ENCODE measurements at regions not wholly inside any gene's neighbourhood (a gene's known extent, or its start where the extent isn't known, plus 50 kb on each side); places are given as distances from the start of the nearest gene placed in this dataset.

- no peaks in the 10 kb centered on the region for H3K27me3 Mint-ChIP-seq
- DNase-seq (no peak), ATAC-seq (no peak)
- H3K36me3 Mint-ChIP-seq (ENCODE audit: low read depth) = no peaks in the 10 kb centered on the region
- peaks cover 5% of the 10 kb centered on the region for H3K4me1 Mint-ChIP-seq
- POLR2A ChIA-PET = no interaction called here
- H3K27ac Mint-ChIP-seq = no peak overlapping the region
- H3K4me3 Mint-ChIP-seq = no peak overlapping the region
- intact Hi-C loops (cut with DNase I, micrococcal nuclease) = loop anchor here in 1 of 2 experiments (2.0 kb wide), 1 partner anchor 22 kb away; no protein-coding TSS in a partner anchor
- H3K9me3 Mint-ChIP-seq (ENCODE audit: low read depth) = peaks cover 6% of the 10 kb centered on the region
- CTCF ChIA-PET = no interaction called here
These were observed 657.9 kb upstream of the HS3ST5 start for GRCh38 chr6:115000736-115001135.

DNA sequence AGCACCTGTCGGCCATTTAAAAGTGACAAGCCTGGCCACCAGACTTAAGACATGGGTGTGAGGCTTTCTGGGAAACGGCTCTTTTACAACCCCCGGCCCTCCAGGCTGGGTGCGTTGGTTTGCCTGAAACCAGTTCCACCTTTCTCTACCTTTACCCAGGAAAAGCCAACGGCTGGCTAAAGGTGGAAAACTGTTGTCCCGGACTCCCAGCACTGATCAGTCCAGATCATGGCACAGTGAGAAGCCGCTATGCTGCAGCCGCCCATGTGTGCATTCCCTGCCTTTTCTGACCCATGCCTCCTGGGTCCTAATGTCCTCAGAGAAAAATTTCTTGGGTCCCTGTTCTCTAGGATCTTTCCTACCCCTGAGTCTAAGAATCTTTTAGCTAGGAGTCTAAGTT lies 655.7 kb upstream of the HS3ST5 start:
- POLR2A ChIA-PET = no interaction called here
- Mint-ChIP-seq H3K27me3 (no peaks in the 10 kb centered on the region), H3K4me3 (no peak overlapping the region), H3K4me1 (peaks cover 5% of the 10 kb centered on the region), H3K27ac (no peak overlapping the region), H3K36me3 (ENCODE audit: low read depth) (no peaks in the 10 kb centered on the region), H3K9me3 (ENCODE audit: low read depth) (peaks cover 6% of the 10 kb centered on the region)
- ATAC-seq = no peak
- intact Hi-C loops (cut with DNase I, micrococcal nuclease) = no loop called here
- CTCF ChIA-PET = no interaction called here
- DNase-seq = no peak

GRCh38 chr6:114997813-114998292 lies 655.0 kb upstream of the HS3ST5 start:
- no peak overlapping the region for H3K27ac Mint-ChIP-seq
- CTCF ChIA-PET = no interaction called here

GRCh38 chr6:114995526-114995925 lies 652.7 kb upstream of the HS3ST5 start:
- H3K9me3 Mint-ChIP-seq (ENCODE audit: low read depth) = peaks cover 6% of the 10 kb centered on the region
- no peaks in the 10 kb centered on the region for H3K36me3 Mint-ChIP-seq (ENCODE audit: low read depth)
- intact Hi-C loops (cut with DNase I, micrococcal nuclease) = no loop called here
- H3K4me1 Mint-ChIP-seq = no peaks in the 10 kb centered on the region
- no peaks in the 10 kb centered on the region for H3K27me3 Mint-ChIP-seq
- no peak for ATAC-seq
- H3K27ac Mint-ChIP-seq = no peak overlapping the region
- ChIA-PET POLR2A (no interaction called here), CTCF (no interaction called here)
- DNase-seq = no peak
- no peak overlapping the region for H3K4me3 Mint-ChIP-seq

More at GRCh38 chr6:114997813-114998292, 655.0 kb upstream of the HS3ST5 start:
- peak; percentile 42 for ATAC-seq
- DNase-seq = no peak
- no peak overlapping the region for H3K4me3 Mint-ChIP-seq
- H3K27me3 Mint-ChIP-seq = no peaks in the 10 kb centered on the region
- no peaks in the 10 kb centered on the region for H3K36me3 Mint-ChIP-seq (ENCODE audit: low read depth)
- intact Hi-C loops (cut with DNase I, micrococcal nuclease) = no loop called here
- H3K4me1 Mint-ChIP-seq = peaks cover 5% of the 10 kb centered on the region
- peaks cover 6% of the 10 kb centered on the region for H3K9me3 Mint-ChIP-seq (ENCODE audit: low read depth)
- POLR2A ChIA-PET = no interaction called here

GRCh38 chr6:114989279-114989964 lies 646.6 kb upstream of the HS3ST5 start:
- no peak overlapping the region for H3K4me3 Mint-ChIP-seq
- DNase-seq (peak; percentile 52), ATAC-seq (peak; percentile 93)
- peaks cover 4% of the 10 kb centered on the region for H3K9me3 Mint-ChIP-seq (ENCODE audit: low read depth)
- intact Hi-C loops (cut with DNase I, micrococcal nuclease) = no loop called here
- no peaks in the 10 kb centered on the region for H3K27me3 Mint-ChIP-seq
- peak overlapping the region; percentile 47 for H3K27ac Mint-ChIP-seq
- H3K36me3 Mint-ChIP-seq (ENCODE audit: low read depth) = no peaks in the 10 kb centered on the region
- CTCF ChIA-PET = no interaction called here
- no peaks in the 10 kb centered on the region for H3K4me1 Mint-ChIP-seq
- POLR2A ChIA-PET = no interaction called here

DNA sequence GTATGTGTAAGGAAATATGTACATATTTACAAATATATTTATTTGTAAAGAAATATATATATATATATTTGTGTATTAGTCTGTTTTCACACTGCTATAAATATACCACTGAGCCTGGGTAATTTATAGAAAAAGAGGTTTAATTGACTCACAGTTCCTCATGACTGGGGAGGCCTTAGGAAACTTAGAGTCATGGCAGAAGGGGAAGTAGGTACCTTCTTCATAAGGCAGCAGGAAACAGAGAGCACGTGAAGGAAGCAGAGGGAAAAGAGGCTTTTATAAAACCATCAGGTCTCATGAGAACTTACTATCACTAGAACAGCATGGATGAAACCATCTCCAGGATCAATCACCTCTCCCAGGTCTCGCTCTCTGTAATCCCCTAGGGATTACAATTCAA lies 644.5 kb upstream of the HS3ST5 start:
- Mint-ChIP-seq H3K4me3 (no peak overlapping the region), H3K9me3 (ENCODE audit: low read depth) (peaks cover 4% of the 10 kb centered on the region)

GRCh38 chr6:114955363-114955762 lies 612.5 kb upstream of the HS3ST5 start:
- H3K4me1 Mint-ChIP-seq = no peaks in the 10 kb centered on the region

More for the DNA sequence above, 644.5 kb upstream of the HS3ST5 start:
- intact Hi-C loops (cut with DNase I, micrococcal nuclease) = no loop called here
- DNase-seq (no peak), ATAC-seq (no peak)
- no peaks in the 10 kb centered on the region for H3K36me3 Mint-ChIP-seq (ENCODE audit: low read depth)
- no peaks in the 10 kb centered on the region for H3K27me3 Mint-ChIP-seq
- no peak overlapping the region for H3K27ac Mint-ChIP-seq
- POLR2A ChIA-PET = interaction anchor here (0.5 kb wide), 1 partner anchor 1208 kb away, joined by 3 read pairs; no protein-coding TSS in a partner anchor
- CTCF ChIA-PET = no interaction called here
- no peaks in the 10 kb centered on the region for H3K4me1 Mint-ChIP-seq

GRCh38 chr6:114952229-114952628 lies 609.4 kb upstream of the HS3ST5 start:
- CTCF ChIA-PET = no interaction called here
- Mint-ChIP-seq H3K9me3 (ENCODE audit: low read depth) (peaks cover 4% of the 10 kb centered on the region), H3K4me3 (no peak overlapping the region), H3K36me3 (ENCODE audit: low read depth) (no peaks in the 10 kb centered on the region), H3K27ac (no peak overlapping the region), H3K4me1 (no peaks in the 10 kb centered on the region), H3K27me3 (no peaks in the 10 kb centered on the region)
- DNase-seq (no peak), ATAC-seq (no peak)
- intact Hi-C loops (cut with DNase I, micrococcal nuclease) = no loop called here
- POLR2A ChIA-PET = no interaction called here

More at GRCh38 chr6:114955363-114955762, 612.5 kb upstream of the HS3ST5 start:
- ATAC-seq (no peak), DNase-seq (no peak)
- no peak overlapping the region for H3K4me3 Mint-ChIP-seq
- H3K36me3 Mint-ChIP-seq (ENCODE audit: low read depth) = no peaks in the 10 kb centered on the region
- H3K9me3 Mint-ChIP-seq (ENCODE audit: low read depth) = peaks cover 7% of the 10 kb centered on the region
- intact Hi-C loops (cut with DNase I, micrococcal nuclease) = no loop called here
- no peaks in the 10 kb centered on the region for H3K27me3 Mint-ChIP-seq
- POLR2A ChIA-PET = no interaction called here
- CTCF ChIA-PET = no interaction called here
- no peak overlapping the region for H3K27ac Mint-ChIP-seq

GRCh38 chr6:114945392-114945791 lies 602.6 kb upstream of the HS3ST5 start:
- H3K4me3 Mint-ChIP-seq = no peak overlapping the region
- ATAC-seq (no peak), DNase-seq (no peak)
- POLR2A ChIA-PET = no interaction called here
- intact Hi-C loops (cut with DNase I, micrococcal nuclease) = no loop called here
- no peaks in the 10 kb centered on the region for H3K4me1 Mint-ChIP-seq
- H3K9me3 Mint-ChIP-seq (ENCODE audit: low read depth) = peaks cover 10% of the 10 kb centered on the region
- no peaks in the 10 kb centered on the region for H3K36me3 Mint-ChIP-seq (ENCODE audit: low read depth)
- no peak overlapping the region for H3K27ac Mint-ChIP-seq
- no peaks in the 10 kb centered on the region for H3K27me3 Mint-ChIP-seq
- CTCF ChIA-PET = no interaction called here

DNA sequence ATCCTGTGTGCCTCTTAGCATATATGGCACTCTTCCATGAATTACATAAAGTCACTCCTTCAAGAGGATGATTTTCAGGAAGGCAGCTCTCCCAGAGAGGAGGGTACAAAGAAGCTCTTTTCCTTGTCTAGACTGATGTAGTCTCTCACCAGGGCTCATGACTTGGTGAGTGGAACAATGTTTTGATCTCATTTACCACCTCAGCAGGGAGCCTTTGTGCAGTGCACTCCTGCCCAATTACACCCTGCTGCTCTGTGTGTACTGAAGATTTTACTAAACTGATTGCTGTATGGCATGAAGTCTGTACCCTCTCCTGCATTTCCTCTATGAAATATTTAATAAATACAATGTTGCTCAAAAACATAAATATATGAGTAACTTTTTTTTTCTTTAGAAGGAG lies 598.3 kb upstream of the HS3ST5 start:
- ATAC-seq = no peak
- intact Hi-C loops (cut with DNase I, micrococcal nuclease) = no loop called here
- H3K27ac Mint-ChIP-seq = no peak overlapping the region
- no peak for DNase-seq
- no peaks in the 10 kb centered on the region for H3K27me3 Mint-ChIP-seq
- H3K4me3 Mint-ChIP-seq = no peak overlapping the region
- ChIA-PET POLR2A (no interaction called here), CTCF (interaction anchor here (0.6 kb wide), 1 partner anchor 1143 kb away, joined by 3 read pairs; no protein-coding TSS in a partner anchor)
- H3K9me3 Mint-ChIP-seq (ENCODE audit: low read depth) = peaks cover 6% of the 10 kb centered on the region
- no peaks in the 10 kb centered on the region for H3K36me3 Mint-ChIP-seq (ENCODE audit: low read depth)
- no peaks in the 10 kb centered on the region for H3K4me1 Mint-ChIP-seq

DNA sequence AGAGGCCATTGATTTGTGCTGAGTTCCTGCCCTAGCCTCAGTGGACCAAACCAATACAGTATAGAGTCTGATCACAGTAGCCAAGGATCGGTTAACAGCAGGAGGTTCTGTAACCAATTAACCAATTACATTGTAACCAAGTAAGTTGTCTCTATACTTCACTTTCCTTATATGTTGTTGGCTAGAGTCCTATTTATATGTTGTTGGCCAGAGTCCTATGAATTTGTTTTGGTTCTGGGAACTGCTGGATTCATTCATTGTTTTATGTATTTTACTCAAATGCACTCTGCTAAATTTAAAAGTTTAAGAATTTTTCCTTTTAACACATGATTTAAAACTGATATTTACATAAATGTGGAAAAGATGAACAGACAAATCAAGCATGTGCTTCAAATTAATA lies 597.4 kb upstream of the HS3ST5 start:
- H3K9me3 Mint-ChIP-seq (ENCODE audit: low read depth) = peaks cover 8% of the 10 kb centered on the region
- ATAC-seq = no peak
- POLR2A ChIA-PET = no interaction called here

GRCh38 chr6:114939630-114940029 lies 596.8 kb upstream of the HS3ST5 start:
- no peak overlapping the region for H3K27ac Mint-ChIP-seq
- ChIA-PET CTCF (no interaction called here), POLR2A (no interaction called here)
- H3K4me3 Mint-ChIP-seq = no peak overlapping the region
- H3K27me3 Mint-ChIP-seq = no peaks in the 10 kb centered on the region
- DNase-seq (no peak), ATAC-seq (no peak)
- intact Hi-C loops (cut with DNase I, micrococcal nuclease) = no loop called here
- H3K36me3 Mint-ChIP-seq (ENCODE audit: low read depth) = no peaks in the 10 kb centered on the region
- peaks cover 7% of the 10 kb centered on the region for H3K9me3 Mint-ChIP-seq (ENCODE audit: low read depth)
- H3K4me1 Mint-ChIP-seq = no peaks in the 10 kb centered on the region

More for the DNA sequence above, 597.4 kb upstream of the HS3ST5 start:
- CTCF ChIA-PET = no interaction called here
- no peak for DNase-seq
- no peak overlapping the region for H3K4me3 Mint-ChIP-seq
- H3K27ac Mint-ChIP-seq = no peak overlapping the region
- H3K4me1 Mint-ChIP-seq = no peaks in the 10 kb centered on the region
- no peaks in the 10 kb centered on the region for H3K27me3 Mint-ChIP-seq
- H3K36me3 Mint-ChIP-seq (ENCODE audit: low read depth) = no peaks in the 10 kb centered on the region
- intact Hi-C loops (cut with DNase I, micrococcal nuclease) = no loop called here
